SK-N-SH (cell line): ENCODE measurements at regions not wholly inside any gene's neighbourhood (a gene's known extent, or its start where the extent isn't known, plus 50 kb on each side); places are given as distances from the start of the nearest gene placed in this dataset.

Source experiments
- EP300 ChIP-seq, 2 experiments: IDR thresholded peaks; 2 replicates each; pipeline versions ENCODE4 v1.4.0 to v1.6.1; 2012; ENCODE audit warnings: borderline replicate concordance in 1 of 2, low read depth in 1 of 2, low read length in 1 of 2
- EZH2phosphoT487 ChIP-seq: fragments of 200-600 bp; sonication (generic); IDR thresholded peaks from 2 replicates; pipeline ENCODE4 v1.6.1; 2017; ENCODE audit warnings: low read depth, mixed run types, mild to moderate bottlenecking, antibody characterized with exemption, moderate library complexity, borderline replicate concordance
- FOXJ3 ChIP-seq: sonication (generic); formaldehyde crosslinking; IDR thresholded peaks from 2 replicates; pipeline ENCODE4 v1.5.1; 2020; ENCODE audit warnings: mild to moderate bottlenecking, missing genetic modification reagents
- JUND ChIP-seq: IDR thresholded peaks from 2 replicates; pipeline ENCODE4 v1.4.0; 2012
- POLR2AphosphoS5 ChIP-seq: IDR thresholded peaks from 2 replicates; pipeline ENCODE4 v1.6.1; 2012; ENCODE audit warnings: low read depth, low read length
- SMC3 ChIP-seq: IDR thresholded peaks from 2 replicates; pipeline ENCODE4 v1.6.1; 2012; ENCODE audit warnings: low read depth, low read length, improper control_type of control experiment
- TAF1 ChIP-seq: IDR thresholded peaks from 2 replicates; pipeline ENCODE4 v1.6.1; 2012; ENCODE audit warnings: low read depth, mild to moderate bottlenecking, low read length, moderate library complexity, borderline replicate concordance
- USF2 ChIP-seq: fragments of 150-350 bp; IDR thresholded peaks from 2 replicates; pipeline ENCODE4 v1.6.1; 2017; ENCODE audit warnings: antibody characterized with exemption, low read length, low read depth, borderline replicate concordance
- YY1 ChIP-seq: IDR thresholded peaks from 2 replicates; pipeline ENCODE4 v1.4.0; 2012; ENCODE audit warnings: low read depth, mild to moderate bottlenecking
- TF ChIP-seq, protein P1 (sequence below): IDR thresholded peaks from 2 replicates; pipeline ENCODE4 v1.4.0; 2012; ENCODE audit warnings: low read depth, borderline replicate concordance
- TF ChIP-seq, protein P2 (sequence below): fragments of 200-600 bp; sonication (generic); IDR thresholded peaks from 2 replicates; pipeline ENCODE4 v1.6.1; 2017; ENCODE audit warnings: antibody characterized with exemption, mild to moderate bottlenecking, moderate library complexity
- TF ChIP-seq, protein P3 (sequence below): IDR thresholded peaks from 2 replicates; pipeline ENCODE4 v1.6.1; 2012; ENCODE audit warnings: mild to moderate bottlenecking, low read depth, low read length, moderate library complexity

GRCh38 chr5:17802256-17802655 lies 168.0 kb downstream of the TAF11L14 start:
- no peak for TF ChIP-seq YY1
- TF ChIP-seq, protein P1, sequence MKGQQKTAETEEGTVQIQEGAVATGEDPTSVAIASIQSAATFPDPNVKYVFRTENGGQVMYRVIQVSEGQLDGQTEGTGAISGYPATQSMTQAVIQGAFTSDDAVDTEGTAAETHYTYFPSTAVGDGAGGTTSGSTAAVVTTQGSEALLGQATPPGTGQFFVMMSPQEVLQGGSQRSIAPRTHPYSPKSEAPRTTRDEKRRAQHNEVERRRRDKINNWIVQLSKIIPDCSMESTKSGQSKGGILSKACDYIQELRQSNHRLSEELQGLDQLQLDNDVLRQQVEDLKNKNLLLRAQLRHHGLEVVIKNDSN, result no peak
- TF ChIP-seq EZH2phosphoT487, result no peak
- TF ChIP-seq, protein P2, sequence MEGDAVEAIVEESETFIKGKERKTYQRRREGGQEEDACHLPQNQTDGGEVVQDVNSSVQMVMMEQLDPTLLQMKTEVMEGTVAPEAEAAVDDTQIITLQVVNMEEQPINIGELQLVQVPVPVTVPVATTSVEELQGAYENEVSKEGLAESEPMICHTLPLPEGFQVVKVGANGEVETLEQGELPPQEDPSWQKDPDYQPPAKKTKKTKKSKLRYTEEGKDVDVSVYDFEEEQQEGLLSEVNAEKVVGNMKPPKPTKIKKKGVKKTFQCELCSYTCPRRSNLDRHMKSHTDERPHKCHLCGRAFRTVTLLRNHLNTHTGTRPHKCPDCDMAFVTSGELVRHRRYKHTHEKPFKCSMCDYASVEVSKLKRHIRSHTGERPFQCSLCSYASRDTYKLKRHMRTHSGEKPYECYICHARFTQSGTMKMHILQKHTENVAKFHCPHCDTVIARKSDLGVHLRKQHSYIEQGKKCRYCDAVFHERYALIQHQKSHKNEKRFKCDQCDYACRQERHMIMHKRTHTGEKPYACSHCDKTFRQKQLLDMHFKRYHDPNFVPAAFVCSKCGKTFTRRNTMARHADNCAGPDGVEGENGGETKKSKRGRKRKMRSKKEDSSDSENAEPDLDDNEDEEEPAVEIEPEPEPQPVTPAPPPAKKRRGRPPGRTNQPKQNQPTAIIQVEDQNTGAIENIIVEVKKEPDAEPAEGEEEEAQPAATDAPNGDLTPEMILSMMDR, result no peak
- no peak for TF ChIP-seq EP300 (IDR thresholded peaks at IDR 0.05; ENCODE audit: borderline replicate concordance in 1 of 2, low read depth in 1 of 2, low read length in 1 of 2)
- no peak for TF ChIP-seq TAF1
- no peak for TF ChIP-seq POLR2AphosphoS5
- TF ChIP-seq FOXJ3, result no peak
- no peak for TF ChIP-seq SMC3
- TF ChIP-seq USF2, result no peak
- TF ChIP-seq, protein P3, sequence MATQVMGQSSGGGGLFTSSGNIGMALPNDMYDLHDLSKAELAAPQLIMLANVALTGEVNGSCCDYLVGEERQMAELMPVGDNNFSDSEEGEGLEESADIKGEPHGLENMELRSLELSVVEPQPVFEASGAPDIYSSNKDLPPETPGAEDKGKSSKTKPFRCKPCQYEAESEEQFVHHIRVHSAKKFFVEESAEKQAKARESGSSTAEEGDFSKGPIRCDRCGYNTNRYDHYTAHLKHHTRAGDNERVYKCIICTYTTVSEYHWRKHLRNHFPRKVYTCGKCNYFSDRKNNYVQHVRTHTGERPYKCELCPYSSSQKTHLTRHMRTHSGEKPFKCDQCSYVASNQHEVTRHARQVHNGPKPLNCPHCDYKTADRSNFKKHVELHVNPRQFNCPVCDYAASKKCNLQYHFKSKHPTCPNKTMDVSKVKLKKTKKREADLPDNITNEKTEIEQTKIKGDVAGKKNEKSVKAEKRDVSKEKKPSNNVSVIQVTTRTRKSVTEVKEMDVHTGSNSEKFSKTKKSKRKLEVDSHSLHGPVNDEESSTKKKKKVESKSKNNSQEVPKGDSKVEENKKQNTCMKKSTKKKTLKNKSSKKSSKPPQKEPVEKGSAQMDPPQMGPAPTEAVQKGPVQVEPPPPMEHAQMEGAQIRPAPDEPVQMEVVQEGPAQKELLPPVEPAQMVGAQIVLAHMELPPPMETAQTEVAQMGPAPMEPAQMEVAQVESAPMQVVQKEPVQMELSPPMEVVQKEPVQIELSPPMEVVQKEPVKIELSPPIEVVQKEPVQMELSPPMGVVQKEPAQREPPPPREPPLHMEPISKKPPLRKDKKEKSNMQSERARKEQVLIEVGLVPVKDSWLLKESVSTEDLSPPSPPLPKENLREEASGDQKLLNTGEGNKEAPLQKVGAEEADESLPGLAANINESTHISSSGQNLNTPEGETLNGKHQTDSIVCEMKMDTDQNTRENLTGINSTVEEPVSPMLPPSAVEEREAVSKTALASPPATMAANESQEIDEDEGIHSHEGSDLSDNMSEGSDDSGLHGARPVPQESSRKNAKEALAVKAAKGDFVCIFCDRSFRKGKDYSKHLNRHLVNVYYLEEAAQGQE, result no peak
- TF ChIP-seq JUND, result no peak
